ENCODE measurements at regions not wholly inside any gene's neighbourhood (a gene's known extent, or its start where the extent isn't known, plus 50 kb on each side); places are given as distances from the start of the nearest gene placed in this dataset.

DNA sequence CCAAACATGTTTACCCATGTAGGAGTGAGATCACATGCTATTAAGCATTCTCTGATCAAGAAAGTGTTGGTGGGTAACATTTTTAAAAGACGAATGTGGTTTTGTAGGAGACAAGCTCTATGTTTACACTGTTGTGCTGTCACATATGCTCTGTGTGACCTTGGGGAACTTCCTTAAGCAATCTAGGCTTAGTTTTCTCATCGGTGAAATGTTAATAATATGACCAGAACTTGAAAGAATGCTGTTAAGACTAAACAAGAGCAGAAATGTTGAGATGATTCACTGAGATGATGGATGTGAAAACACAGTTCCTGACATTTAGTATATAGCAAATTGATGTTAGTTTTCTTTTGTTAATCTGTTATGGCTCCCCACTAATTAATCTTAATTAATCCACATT lies 860.9 kb upstream of the CNTNAP5 start:
- no peak for DNase-seq

DNA sequence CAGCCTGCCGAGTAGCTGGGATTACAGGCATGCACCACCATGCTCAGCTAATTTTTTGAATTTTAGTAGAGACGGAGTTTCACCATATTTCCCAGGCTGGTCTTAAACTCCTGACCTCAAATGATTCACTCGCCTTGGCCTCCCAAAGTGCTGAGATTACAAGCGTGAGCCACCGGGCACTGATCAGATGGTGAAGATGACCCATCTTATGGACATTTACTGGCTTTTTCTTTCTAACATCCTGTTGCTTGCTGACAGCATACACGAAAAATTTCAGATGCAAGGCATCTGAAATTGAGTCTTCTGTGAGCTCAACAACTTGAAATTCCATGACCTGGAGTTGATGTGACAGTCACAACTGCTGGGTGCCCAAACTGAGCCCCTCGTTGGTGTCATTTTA lies 859.5 kb upstream of the CNTNAP5 start:
- DNase-seq, result no peak

DNA sequence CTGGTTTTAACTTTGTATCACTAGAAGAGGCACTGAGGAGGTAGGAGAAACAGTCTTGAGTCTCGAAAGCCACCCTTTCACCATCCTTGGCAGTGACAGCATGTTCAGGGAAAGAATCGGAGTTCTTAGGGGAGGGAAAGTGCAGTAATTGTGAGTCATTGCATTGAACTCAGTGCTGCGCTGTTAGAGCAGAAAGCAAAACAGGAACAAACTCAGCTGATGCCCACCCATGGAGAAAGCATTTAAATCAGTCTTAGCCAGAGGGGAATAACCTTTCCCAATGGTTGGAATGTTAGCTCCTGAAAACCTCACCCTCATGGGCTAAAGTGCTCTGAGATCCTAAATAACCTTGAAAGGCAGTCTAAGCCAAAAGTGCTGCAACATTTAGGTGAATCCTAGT lies 845.6 kb upstream of the CNTNAP5 start:
- DNase-seq, result no peak

DNA sequence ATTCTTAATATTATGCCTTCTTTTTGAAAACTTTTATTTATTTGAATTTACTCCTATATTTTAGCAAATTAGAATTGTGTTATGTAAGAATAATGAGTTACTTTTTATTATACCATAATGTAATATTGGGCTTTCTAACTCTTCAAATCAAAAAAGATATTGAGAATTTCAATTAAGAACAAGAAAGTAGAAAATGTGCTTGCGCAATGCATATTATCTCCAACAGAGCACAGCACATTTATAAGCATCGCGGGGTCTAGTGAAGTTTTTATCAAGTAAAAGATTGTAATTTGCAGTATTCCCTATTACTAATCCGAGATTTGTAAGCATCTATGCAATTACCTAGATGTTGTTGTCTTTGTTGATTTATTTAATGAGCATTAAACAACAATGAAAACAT lies 829.1 kb upstream of the CNTNAP5 start:
- DNase-seq, result no peak

DNA sequence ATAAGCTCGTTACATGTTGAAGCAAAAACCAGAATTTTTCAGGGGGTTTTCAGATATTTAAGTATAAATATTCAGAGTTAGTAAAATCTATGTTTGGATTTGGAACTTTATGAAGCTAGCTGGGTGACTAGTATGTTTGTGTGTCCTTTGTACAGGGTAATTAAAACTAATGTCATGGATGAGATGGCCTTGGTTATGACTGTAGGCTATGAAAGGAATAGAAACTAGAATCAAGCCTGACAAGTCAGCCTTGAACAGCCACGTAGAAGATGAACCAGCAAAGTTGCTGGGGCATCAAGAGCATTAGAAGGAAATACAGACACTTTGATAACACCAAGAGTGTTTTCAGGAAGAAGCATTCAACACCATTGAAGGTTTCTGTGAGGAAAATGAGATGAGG lies 825.1 kb upstream of the CNTNAP5 start:
- no peak for DNase-seq

DNA sequence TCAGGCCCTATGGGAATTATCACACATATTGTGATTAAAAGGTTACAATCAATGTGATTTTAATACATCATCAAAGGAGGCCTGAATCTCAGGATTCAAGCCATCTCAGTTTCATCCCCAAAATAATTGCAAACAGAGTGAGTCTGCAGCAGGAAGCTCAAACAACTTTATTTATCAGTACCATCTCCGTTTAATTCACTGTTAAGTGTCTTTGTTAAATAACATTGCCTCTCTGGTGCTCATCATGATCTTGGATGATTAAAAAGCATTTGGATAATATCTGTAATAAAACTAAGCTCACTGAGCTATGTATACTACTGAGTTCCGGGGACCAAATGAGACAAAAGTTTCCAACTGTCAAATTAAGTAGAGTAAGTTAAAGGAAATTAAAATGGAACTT lies 817.8 kb upstream of the CNTNAP5 start:
- no peak for DNase-seq

DNA sequence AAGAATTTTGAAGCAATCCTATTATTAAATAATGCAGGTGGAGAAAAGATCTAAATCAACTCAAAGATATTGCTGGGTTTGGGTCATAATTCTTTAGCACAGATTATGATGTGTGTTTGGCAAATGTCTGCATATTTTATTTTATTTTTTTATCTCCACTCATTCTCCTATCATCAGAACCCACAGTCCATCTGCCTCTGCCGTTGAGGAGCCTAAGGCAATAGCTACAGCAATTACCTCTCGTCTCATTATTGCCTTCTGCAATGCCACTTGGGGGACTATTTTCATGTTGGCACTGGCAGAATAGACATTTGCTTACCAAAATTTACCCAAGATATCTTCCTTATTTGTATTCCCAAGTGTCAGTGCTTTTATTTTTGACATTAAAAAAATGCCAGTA lies 815.9 kb upstream of the CNTNAP5 start:
- no peak for DNase-seq

DNA sequence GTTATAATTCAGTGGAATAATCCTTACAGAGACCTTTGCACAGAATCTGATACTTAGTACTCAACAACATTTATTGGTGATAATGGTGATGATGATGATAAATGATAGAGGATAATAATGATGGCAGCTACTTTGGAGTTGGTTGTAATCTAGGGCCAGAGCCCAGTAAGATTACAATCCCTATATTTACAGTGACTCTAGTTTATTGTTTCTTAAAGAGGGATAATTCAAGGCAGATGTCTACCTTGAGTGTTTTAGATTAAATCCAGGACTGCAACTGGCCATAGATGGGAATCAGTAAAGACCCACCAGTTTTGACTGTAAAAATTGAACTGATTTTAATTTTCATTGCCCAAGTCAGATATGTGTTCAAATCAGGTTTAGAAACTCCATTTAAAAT lies 813.9 kb upstream of the CNTNAP5 start:
- DNase-seq, result no peak

DNA sequence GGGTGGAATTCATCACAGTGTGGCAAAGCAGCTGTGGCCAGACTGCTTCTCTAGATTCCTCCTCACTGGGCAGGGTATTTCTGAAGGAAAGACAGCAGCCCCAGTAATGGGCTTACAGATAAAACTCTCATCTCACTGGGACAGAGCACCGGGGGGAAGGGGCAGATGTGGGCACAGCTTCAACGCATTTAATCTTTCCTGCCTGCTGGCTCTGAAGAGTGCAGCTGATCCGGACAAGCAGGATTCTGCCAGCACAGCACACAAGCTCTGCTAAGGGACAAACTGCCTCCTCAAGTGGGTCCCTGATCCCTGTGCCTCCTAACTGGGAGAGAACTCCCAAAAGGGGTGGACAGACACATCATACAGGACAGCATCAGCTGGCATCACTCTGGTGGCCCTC lies 779.9 kb upstream of the CNTNAP5 start:
- no peak for DNase-seq

DNA sequence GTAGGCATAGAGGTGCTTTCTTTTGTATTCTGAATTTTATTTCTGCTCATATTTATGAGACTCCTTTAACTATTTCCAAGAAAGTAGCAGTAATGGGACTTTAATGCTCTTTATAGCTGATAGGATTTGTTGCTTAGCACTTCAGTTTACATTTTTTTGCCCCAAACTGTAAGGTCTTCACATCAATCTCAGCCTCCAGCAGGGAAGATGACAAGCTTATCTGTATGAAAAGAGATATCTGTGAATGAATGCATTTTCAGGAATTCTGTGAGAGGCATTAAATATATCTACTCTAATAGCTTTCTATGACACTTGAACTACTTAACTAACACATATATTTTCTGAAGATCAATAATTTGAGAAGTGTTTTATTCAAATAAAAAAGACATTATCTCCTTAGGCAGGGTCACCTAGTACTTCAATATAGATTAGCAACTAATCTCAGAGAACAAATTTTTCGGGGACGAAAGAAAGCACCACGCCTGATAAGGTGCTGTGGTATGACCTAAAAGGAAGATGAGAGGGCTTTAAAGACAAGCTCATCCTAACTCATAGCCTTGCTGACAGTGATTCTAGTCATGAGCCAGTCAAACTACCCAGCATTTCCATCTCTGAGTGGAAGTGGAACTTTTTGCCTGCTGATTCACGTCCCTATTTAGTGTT lies 766.1 kb upstream of the CNTNAP5 start:
- no peak for DNase-seq

DNA sequence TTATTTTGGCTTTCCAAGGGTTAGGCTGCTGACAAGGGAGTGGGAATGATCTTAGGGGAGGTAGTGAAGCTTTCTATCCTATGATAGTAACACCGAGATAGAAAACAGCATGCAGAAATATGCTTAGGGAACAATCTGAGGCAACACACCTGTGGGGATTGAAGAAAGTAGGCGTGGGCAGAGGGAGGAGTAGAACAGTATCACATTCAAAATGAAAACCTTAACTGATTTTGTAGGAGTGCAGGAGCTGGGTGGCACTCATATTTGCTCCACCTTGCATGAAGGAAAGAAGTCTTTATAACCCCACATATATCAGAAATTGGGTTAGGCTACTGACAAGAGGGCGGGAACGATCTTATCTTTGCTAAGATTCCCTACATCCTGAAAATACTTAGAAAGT lies 762.2 kb upstream of the CNTNAP5 start:
- DNase-seq, result no peak

DNA sequence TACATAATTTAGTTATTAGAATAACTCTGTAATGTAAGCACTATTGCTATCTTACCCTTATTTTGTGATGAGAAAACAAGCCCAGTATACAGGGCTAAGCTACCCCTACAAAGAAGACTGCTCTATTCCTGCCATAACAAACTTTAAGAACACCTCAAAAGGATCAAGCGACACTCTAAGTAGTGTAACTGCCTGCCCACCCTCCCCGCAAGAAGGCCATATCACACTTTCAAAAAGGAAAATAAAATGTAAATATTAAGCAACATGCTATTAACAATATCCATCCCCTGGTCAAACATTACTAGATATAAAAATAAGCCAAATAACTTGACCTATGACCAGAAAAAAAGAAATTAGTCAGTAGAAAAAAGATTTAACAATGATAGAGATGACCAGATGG lies 741.7 kb upstream of the CNTNAP5 start:
- DNase-seq, result no peak

DNA sequence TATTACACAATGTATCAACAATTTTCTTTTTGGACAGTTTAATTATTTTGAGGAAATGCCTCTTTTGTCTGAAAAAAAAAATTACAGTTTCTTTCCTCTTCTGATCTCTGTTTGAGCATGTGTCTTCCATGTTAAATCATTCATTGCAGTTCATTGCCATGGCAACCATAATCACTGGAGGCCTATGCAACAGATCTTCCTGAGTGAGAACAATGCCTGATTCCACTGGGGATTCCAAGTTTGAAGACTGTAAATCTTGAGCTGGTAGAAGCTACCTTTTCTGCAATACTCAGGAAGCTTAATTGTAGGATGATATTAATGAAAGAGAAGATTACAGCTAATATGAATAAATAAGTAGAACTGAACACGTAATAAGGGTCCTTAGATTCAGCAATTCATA lies 721.4 kb upstream of the CNTNAP5 start:
- DNase-seq, result no peak
